OCI-LY1 (cell line): ENCODE measurements at regions not wholly inside any gene's neighbourhood (a gene's known extent, or its start where the extent isn't known, plus 50 kb on each side); places are given as distances from the start of the nearest gene placed in this dataset.

Source experiments
- CTCF ChIP-seq: fragments of 200-600 bp; sonication (generic), shearing (Covaris generic); IDR thresholded peaks from 2 replicates; pipeline ENCODE4 v1.5.1; 2017; ENCODE audit warnings: mild to moderate bottlenecking, antibody characterized with exemption, low read length, moderate library complexity, mixed read lengths
- EZH2 ChIP-seq: fragments of 200-600 bp; sonication (generic), shearing (Covaris generic); IDR thresholded peaks from 2 replicates; pipeline ENCODE4 v1.8.0; 2017; ENCODE audit warnings: borderline replicate concordance, mixed run types, mild to moderate bottlenecking, antibody characterized with exemption, low read length, moderate library complexity, mixed read lengths

DNA sequence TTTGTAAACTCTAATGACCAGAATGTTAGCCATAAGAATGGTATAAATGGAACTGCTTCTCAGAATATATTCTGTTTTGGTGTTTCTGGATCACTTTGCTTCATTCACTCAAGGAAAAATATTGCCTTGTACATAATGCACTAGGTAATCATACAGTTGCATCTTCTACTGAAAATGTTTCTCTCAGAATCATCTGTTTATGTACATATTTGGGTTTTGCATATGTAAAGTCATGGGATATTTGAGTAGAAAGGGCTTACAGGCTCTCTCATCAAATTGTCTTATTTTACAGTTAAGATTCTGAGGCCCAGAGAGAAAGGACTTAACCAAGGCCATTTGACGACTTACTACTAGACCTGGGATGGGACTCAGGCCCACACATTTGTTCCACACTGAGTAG lies 97.8 kb upstream of the PALM2AKAP2 start:
- TF ChIP-seq CTCF (no peak), EZH2 (no peak)
